Activated naive CD4-positive, alpha-beta T cell (primary cell): ENCODE measurements at regions not wholly inside any gene's neighbourhood (a gene's known extent, or its start where the extent isn't known, plus 50 kb on each side); places are given as distances from the start of the nearest gene placed in this dataset.

Source experiments
- DNase-seq, 4 experiments: peaks; one replicate each; lab custom pipeline; 2025; lab: John Stamatoyannopoulos, UW

GRCh38 chr2:8472545-8473323 lies 209.1 kb upstream of the ID2 start:
- no peak for DNase-seq

- DNase-seq: no peak
Observed at GRCh38 chr2:8475349-8476031, 206.4 kb upstream of the ID2 start.

- no peak for DNase-seq
Observed at GRCh38 chr2:8477552-8478470, 204.0 kb upstream of the ID2 start.

GRCh38 chr2:8478471-8478793 lies 203.4 kb upstream of the ID2 start:
- no peak for DNase-seq

- DNase-seq: no peak
Observed at GRCh38 chr2:8479298-8479697, 202.6 kb upstream of the ID2 start.

GRCh38 chr2:8480915-8481314 lies 200.9 kb upstream of the ID2 start:
- DNase-seq: no peak

- DNase-seq: no peak
Observed at GRCh38 chr2:8481463-8482009, 200.3 kb upstream of the ID2 start.

GRCh38 chr2:8482432-8482831 lies 199.4 kb upstream of the ID2 start:
- no peak for DNase-seq

- DNase-seq: no peak
Observed at GRCh38 chr2:8484502-8485283, 197.2 kb upstream of the ID2 start.

- DNase-seq: no peak
Observed at GRCh38 chr2:8485736-8486135, 196.1 kb upstream of the ID2 start.

- no peak for DNase-seq
Observed at GRCh38 chr2:8486141-8486540, 195.7 kb upstream of the ID2 start.

GRCh38 chr2:8487461-8487932 lies 194.4 kb upstream of the ID2 start:
- no peak for DNase-seq

- no peak for DNase-seq
Observed at GRCh38 chr2:8488001-8488738, 193.7 kb upstream of the ID2 start.

GRCh38 chr2:8489221-8489620 lies 192.6 kb upstream of the ID2 start:
- no peak for DNase-seq

- no peak for DNase-seq
Observed at GRCh38 chr2:8489751-8490150, 192.1 kb upstream of the ID2 start.

- no peak for DNase-seq
Observed at GRCh38 chr2:8490166-8490721, 191.6 kb upstream of the ID2 start.

GRCh38 chr2:8491296-8492027 lies 190.4 kb upstream of the ID2 start:
- DNase-seq: no peak

- no peak for DNase-seq
Observed at GRCh38 chr2:8494151-8494550, 187.7 kb upstream of the ID2 start.

- no peak for DNase-seq
Observed at GRCh38 chr2:8494589-8494988, 187.3 kb upstream of the ID2 start.
